ENCODE measurements at regions not wholly inside any gene's neighbourhood (a gene's known extent, or its start where the extent isn't known, plus 50 kb on each side); places are given as distances from the start of the nearest gene placed in this dataset.

DNA sequence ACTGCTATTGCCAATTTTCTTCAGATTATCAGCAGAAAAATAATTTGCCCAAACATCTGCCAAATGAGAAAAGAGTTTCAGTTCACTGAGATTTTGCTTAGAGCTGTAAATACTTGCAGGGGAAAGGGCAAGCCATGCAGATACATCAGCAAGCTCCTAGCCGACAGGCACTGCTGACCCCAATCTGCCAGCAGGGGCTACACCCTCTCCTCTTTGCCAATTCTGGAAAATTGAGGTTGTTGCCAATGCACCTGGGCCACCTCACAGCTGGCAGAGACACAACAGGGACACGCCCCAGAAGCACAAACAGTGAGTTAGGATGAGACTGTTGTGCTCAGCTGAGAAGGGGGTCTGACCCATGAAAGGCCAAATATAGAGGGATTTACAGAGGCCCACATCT lies 129.5 kb upstream of the MYO3A start:
- TF ChIP-seq EZH2phosphoT487 (IDR thresholded peaks at IDR 0.05; ENCODE audit: borderline replicate concordance, low read depth, low read length), result no peak
- TF ChIP-seq, protein P1, sequence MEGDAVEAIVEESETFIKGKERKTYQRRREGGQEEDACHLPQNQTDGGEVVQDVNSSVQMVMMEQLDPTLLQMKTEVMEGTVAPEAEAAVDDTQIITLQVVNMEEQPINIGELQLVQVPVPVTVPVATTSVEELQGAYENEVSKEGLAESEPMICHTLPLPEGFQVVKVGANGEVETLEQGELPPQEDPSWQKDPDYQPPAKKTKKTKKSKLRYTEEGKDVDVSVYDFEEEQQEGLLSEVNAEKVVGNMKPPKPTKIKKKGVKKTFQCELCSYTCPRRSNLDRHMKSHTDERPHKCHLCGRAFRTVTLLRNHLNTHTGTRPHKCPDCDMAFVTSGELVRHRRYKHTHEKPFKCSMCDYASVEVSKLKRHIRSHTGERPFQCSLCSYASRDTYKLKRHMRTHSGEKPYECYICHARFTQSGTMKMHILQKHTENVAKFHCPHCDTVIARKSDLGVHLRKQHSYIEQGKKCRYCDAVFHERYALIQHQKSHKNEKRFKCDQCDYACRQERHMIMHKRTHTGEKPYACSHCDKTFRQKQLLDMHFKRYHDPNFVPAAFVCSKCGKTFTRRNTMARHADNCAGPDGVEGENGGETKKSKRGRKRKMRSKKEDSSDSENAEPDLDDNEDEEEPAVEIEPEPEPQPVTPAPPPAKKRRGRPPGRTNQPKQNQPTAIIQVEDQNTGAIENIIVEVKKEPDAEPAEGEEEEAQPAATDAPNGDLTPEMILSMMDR (conservative IDR thresholded peaks at IDR 0.05; ENCODE audit: low read length), result no peak

Data from OCI-LY7 (cell line).